Esophagus squamous epithelium (tissue), 5 donors: ENCODE measurements at regions not wholly inside any gene's neighbourhood (a gene's known extent, or its start where the extent isn't known, plus 50 kb on each side); places are given as distances from the start of the nearest gene placed in this dataset.

Experiments used
- DNase-seq: peaks from one replicate; lab custom pipeline; 2025; lab: John Stamatoyannopoulos, UW
- H3K27ac ChIP-seq, 4 donors: fragments of 200-600 bp; sonication (generic); one replicate each; pipeline ENCODE4 v1.5.1; 2016 to 2019; ENCODE audit warnings: mild to moderate bottlenecking in 1 of 4
- H3K27me3 ChIP-seq, 4 donors: fragments of 200-600 bp; sonication (generic); 1 replicate in 3 of 4; 2 replicates in 1 of 4; pipeline versions ENCODE4 v1.5.1 to v1.6.0; 2017 to 2021; ENCODE audit warnings: antibody characterized with exemption in 1 of 4
- H3K36me3 ChIP-seq, 3 donors: fragments of 200-600 bp; sonication (generic); one replicate each; pipeline ENCODE4 v1.5.1; 2016 to 2019
- H3K4me1 ChIP-seq, 3 donors: fragments of 200-600 bp; sonication (generic); one replicate each; pipeline ENCODE4 v1.5.1; 2017 to 2019
- H3K4me3 ChIP-seq, 4 donors: fragments of 200-600 bp; sonication (generic); 1 replicate in 3 of 4; 2 replicates in 1 of 4; pipeline ENCODE4 v1.5.1; 2016 to 2019; ENCODE audit warnings: mild to moderate bottlenecking in 2 of 4, moderate library complexity in 1 of 4
- H3K9me3 ChIP-seq, 3 donors: fragments of 200-600 bp; sonication (generic); one replicate each; pipeline ENCODE4 v1.5.1; 2016 to 2019
- POLR2A ChIP-seq, 4 donors: fragments of 450-650 bp; IDR thresholded peaks; one replicate each; pipeline ENCODE4 v1.6.1; 2017; ENCODE audit warnings: antibody characterized with exemption in 4 of 4, mild to moderate bottlenecking in 4 of 4, moderate library complexity in 3 of 4
- WGBS, 2 donors: methylation state at CpG; one replicate each; pipeline ENCODE4 v1.1.5; 2018; 5-methylcytosine and 5-hydroxymethylcytosine counted together
- intact Hi-C: fragments of 100-400 bp; cut with DNase I; formaldehyde crosslinking; loops from one replicate; pipeline ENCODE4 v1.15.0; 2022
- TF ChIP-seq, protein P1 (sequence below), 6 experiments: fragments of 450-650 bp in 4 of 6; fragments of 200-600 bp in 2 of 6; sonication (generic) in 2 of 6; IDR thresholded peaks; one replicate each; pipeline ENCODE4 v1.5.1; 2016 to 2019; ENCODE audit warnings: antibody characterized with exemption in 6 of 6, mild to moderate bottlenecking in 4 of 6, moderate library complexity in 4 of 6
- donor health status: DM: yes; HTN: yes; CAD: no.

DNA sequence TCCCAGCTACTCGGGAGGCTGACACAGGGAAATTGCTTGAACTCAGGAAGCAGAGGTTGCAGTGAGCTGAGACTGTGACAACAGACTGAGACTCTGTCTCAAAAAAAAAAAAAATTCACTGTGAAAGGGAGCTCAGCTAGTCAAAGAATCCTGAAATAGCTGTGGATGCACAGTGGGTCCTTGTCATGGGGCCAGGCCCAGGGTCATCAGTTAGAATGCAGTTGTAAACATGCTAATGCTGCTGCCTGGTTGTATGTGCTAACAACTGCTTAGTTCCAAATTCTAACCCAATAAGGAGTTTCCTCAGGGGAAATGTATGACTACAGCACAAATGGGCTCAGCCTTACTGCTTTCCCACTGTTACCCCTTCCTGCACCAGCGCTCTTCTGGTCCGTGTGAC, 84.0 kb downstream of the PALM2AKAP2 start:
- Histone ChIP-seq H3K36me3 (no peaks in the 10 kb centered on the region), H3K4me3 (no peak overlapping the region), H3K9me3 (no peaks in the 10 kb centered on the region), H3K27me3 (peaks cover 0 to 6% (median 0%) of the 10 kb centered on the region in 4 donors), H3K4me1 (peaks cover 0 to 13% (median 5%) of the 10 kb centered on the region in 3 donors), H3K27ac (peak overlapping the region in 2 of 4 donors; percentile 16 to 47)
- DNase-seq: no peak
- 65 to 75% methylated on average over 3 of the region's 3 CpGs for WGBS, 2 donors
- intact Hi-C loops: no loop called here
- TF ChIP-seq, protein P1, sequence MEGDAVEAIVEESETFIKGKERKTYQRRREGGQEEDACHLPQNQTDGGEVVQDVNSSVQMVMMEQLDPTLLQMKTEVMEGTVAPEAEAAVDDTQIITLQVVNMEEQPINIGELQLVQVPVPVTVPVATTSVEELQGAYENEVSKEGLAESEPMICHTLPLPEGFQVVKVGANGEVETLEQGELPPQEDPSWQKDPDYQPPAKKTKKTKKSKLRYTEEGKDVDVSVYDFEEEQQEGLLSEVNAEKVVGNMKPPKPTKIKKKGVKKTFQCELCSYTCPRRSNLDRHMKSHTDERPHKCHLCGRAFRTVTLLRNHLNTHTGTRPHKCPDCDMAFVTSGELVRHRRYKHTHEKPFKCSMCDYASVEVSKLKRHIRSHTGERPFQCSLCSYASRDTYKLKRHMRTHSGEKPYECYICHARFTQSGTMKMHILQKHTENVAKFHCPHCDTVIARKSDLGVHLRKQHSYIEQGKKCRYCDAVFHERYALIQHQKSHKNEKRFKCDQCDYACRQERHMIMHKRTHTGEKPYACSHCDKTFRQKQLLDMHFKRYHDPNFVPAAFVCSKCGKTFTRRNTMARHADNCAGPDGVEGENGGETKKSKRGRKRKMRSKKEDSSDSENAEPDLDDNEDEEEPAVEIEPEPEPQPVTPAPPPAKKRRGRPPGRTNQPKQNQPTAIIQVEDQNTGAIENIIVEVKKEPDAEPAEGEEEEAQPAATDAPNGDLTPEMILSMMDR (IDR thresholded peaks at IDR 0.05): no peak
- TF ChIP-seq POLR2A (IDR thresholded peaks at IDR 0.05): no peak

GRCh38 chr9:109865521-109865920, 85.5 kb downstream of the PALM2AKAP2 start:
- Histone ChIP-seq H3K27ac (peak overlapping the region in 1 of 4 donors; percentile 5), H3K36me3 (no peaks in the 10 kb centered on the region), H3K4me1 (peaks cover 0 to 13% (median 5%) of the 10 kb centered on the region in 3 donors), H3K4me3 (no peak overlapping the region), H3K9me3 (no peaks in the 10 kb centered on the region), H3K27me3 (peaks cover 0 to 16% (median 0%) of the 10 kb centered on the region in 4 donors)
- TF ChIP-seq, protein P1 (IDR thresholded peaks at IDR 0.05): no peak
- TF ChIP-seq POLR2A (IDR thresholded peaks at IDR 0.05): no peak
- intact Hi-C loops: no loop called here
- DNase-seq: no peak

DNA sequence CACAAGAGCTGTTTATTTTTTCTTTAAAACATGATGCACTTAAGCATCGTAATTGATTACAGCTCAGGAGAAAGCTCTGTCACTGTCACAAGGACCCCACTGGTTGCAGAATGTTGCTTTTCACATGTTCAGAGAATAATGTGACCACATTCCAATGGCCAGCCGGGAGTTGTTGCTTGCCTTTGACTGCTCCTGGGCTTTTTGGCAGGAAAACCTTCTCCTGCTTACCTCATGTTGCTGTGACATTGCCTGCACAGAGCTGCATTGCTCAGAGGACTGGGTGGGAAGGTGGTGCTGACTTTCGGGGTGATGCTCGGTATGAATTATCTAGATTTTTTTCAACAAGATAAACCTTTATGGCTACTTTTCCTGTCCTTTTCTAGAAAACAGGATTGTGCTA, 88.2 kb downstream of the PALM2AKAP2 start:
- intact Hi-C loops: no loop called here
- H3K36me3 ChIP-seq: no peaks in the 10 kb centered on the region
- peaks cover 0 to 16% (median 0%) of the 10 kb centered on the region in 4 donors for H3K27me3 ChIP-seq
- H3K27ac ChIP-seq: no peak overlapping the region
- H3K4me3 ChIP-seq: no peak overlapping the region
- no peak for DNase-seq
- H3K9me3 ChIP-seq: no peaks in the 10 kb centered on the region
- no peak for TF ChIP-seq POLR2A (IDR thresholded peaks at IDR 0.05)
- TF ChIP-seq, protein P1 (IDR thresholded peaks at IDR 0.05): no peak
- 52 to 65% methylated on average over 4 of the region's 4 CpGs for WGBS, 2 donors
- H3K4me1 ChIP-seq: no peaks in the 10 kb centered on the region

GRCh38 chr9:109868722-109869121, 88.7 kb downstream of the PALM2AKAP2 start:
- no peak for DNase-seq
- 61 to 66% methylated on average over 3 of the region's 3 CpGs for WGBS, 2 donors
- no peak overlapping the region for H3K27ac ChIP-seq
- TF ChIP-seq POLR2A (IDR thresholded peaks at IDR 0.05): no peak
- TF ChIP-seq, protein P1 (IDR thresholded peaks at IDR 0.05): no peak
- H3K36me3 ChIP-seq: no peaks in the 10 kb centered on the region
- H3K9me3 ChIP-seq: no peaks in the 10 kb centered on the region
- peaks cover 0 to 16% (median 0%) of the 10 kb centered on the region in 4 donors for H3K27me3 ChIP-seq
- intact Hi-C loops: no loop called here
- no peaks in the 10 kb centered on the region for H3K4me1 ChIP-seq
- no peak overlapping the region for H3K4me3 ChIP-seq

DNA sequence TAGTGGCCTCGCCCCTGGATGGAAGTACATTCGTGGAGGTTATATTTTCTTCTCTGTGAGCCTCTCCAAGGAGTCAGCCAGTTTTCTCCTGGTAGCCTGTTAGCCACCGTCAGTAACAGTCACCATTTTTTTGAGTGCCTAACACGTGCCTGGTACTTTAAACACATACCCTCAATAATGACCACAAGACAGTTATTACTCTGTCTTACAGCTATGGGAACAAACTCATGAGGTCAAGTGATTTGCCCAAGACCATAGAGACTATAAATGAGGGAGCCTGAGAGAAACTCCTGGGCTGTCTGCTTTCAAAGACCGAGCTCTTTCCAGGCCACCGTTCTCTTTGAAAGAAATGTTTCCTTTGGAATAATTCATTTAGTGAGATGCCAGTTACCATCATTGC, 90.4 kb downstream of the PALM2AKAP2 start:
- no peak for DNase-seq
- H3K27ac ChIP-seq: no peak overlapping the region

More for the DNA sequence above, 90.4 kb downstream of the PALM2AKAP2 start:
- 59 to 65% methylated on average over 4 to 6 of the region's 6 CpGs for WGBS, 2 donors
- no peaks in the 10 kb centered on the region for H3K4me1 ChIP-seq
- peaks cover 0 to 16% (median 0%) of the 10 kb centered on the region in 4 donors for H3K27me3 ChIP-seq
- no peaks in the 10 kb centered on the region for H3K36me3 ChIP-seq
- TF ChIP-seq POLR2A (IDR thresholded peaks at IDR 0.05): no peak
- TF ChIP-seq, protein P1 (IDR thresholded peaks at IDR 0.05): no peak
- no peaks in the 10 kb centered on the region for H3K9me3 ChIP-seq
- no peak overlapping the region for H3K4me3 ChIP-seq
- intact Hi-C loops: no loop called here
